ENCODE measurements at regions not wholly inside any gene's neighbourhood (a gene's known extent, or its start where the extent isn't known, plus 50 kb on each side); places are given as distances from the start of the nearest gene placed in this dataset.

DNA sequence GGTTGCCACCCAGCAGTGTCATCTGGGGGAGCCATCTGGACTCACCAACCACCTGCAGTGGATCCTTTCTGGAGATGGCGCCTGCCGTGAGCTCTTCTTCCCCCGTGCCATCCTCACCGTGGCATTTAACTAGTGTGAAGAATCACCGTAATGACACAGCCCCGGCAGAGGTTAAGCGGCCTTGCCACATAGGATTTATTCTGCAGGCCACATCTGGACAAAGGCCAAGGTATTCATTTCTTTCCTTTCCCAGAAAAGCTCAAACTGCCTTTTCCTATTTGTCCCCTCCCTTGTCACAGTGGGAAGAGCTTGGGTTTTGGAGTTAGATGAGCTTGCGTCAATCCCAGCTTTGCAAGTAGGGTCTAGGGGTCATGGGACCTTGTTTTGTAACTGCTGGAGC is 88.4 kb downstream of the PXDC1 start:
- no peak for TF ChIP-seq POLR2AphosphoS5 (IDR thresholded peaks at IDR 0.05; ENCODE audit: borderline replicate concordance, low read depth, low read length)
- TF ChIP-seq EZH2 (IDR thresholded peaks at IDR 0.05) = no peak
